Transverse colon (tissue), 4 donors: ENCODE measurements at regions not wholly inside any gene's neighbourhood (a gene's known extent, or its start where the extent isn't known, plus 50 kb on each side); places are given as distances from the start of the nearest gene placed in this dataset.

Source experiments
- DNase-seq: peaks from one replicate; pipeline ENCODE4 v3.0.0-alpha.2; 2019
- H3K27ac ChIP-seq, 4 donors: fragments of 200-600 bp; sonication (generic); 2 replicates each; pipeline ENCODE4 v1.5.1; 2016 to 2018; ENCODE audit warnings: inconsistent platforms in 4 of 4
- H3K27me3 ChIP-seq: fragments of 200-600 bp; sonication (generic); 2 replicates; pipeline ENCODE4 v1.5.1; 2017; ENCODE audit warnings: inconsistent platforms
- H3K36me3 ChIP-seq, 4 donors: fragments of 200-600 bp; sonication (generic); 2 replicates each; pipeline ENCODE4 v1.5.1; 2017 to 2019; ENCODE audit warnings: inconsistent platforms in 4 of 4
- H3K4me1 ChIP-seq, 4 donors: fragments of 200-600 bp; sonication (generic); 2 replicates each; pipeline ENCODE4 v1.5.1; 2017 to 2020; ENCODE audit warnings: inconsistent platforms in 4 of 4
- H3K4me3 ChIP-seq, 4 donors: fragments of 200-600 bp; sonication (generic); 1 replicate in 1 of 4; 2 replicates in 3 of 4; pipeline versions ENCODE4 v1.5.1 to v1.6.1; 2017 to 2019; ENCODE audit warnings: inconsistent platforms in 4 of 4
- H3K9me3 ChIP-seq, 2 donors: fragments of 200-600 bp; sonication (generic); 2 replicates each; pipeline ENCODE4 v1.5.1; 2017 to 2019; ENCODE audit warnings: inconsistent platforms in 2 of 2
- EP300 ChIP-seq: sonication (generic); formaldehyde crosslinking; IDR thresholded peaks from one replicate; pipeline ENCODE4 v1.6.1; 2017; ENCODE audit warnings: antibody characterized with exemption, low read depth
- POLR2A ChIP-seq: fragments of 450-650 bp; IDR thresholded peaks from one replicate; pipeline ENCODE4 v1.6.1; 2016; ENCODE audit warnings: antibody characterized with exemption, mild to moderate bottlenecking, moderate library complexity
- POLR2AphosphoS5 ChIP-seq, 3 donors: sonication (generic); formaldehyde crosslinking; IDR thresholded peaks; one replicate each; pipeline ENCODE4 v1.6.1; 2016; ENCODE audit warnings: antibody characterized with exemption in 3 of 3
- WGBS, 2 donors: methylation state at CpG; one replicate each; pipeline ENCODE4 v1.1.5; 2018; ENCODE audit warnings: low coverage in 1 of 2; 5-methylcytosine and 5-hydroxymethylcytosine counted together
- in situ Hi-C, 4 donors: fragments of 200-750 bp; cut with MboI; loops; one replicate each; pipeline versions ENCODE4 v1.15.0 to v1.15.1; 2017; ENCODE audit warnings: low sequenced_read_pairs in 3 of 4, low pct_ligation_motif_present in 1 of 4, low pct_unique_long_range_greater_than_20kb in 1 of 4
- intact Hi-C: fragments of 100-400 bp; cut with DNase I; formaldehyde crosslinking; loops from one replicate; pipeline ENCODE4 v1.15.1; 2023; ENCODE audit warnings: low total_unique reads
- TF ChIP-seq, protein P1 (sequence below), 5 experiments: fragments of 200-600 bp in 3 of 5; fragments of 450-650 bp in 2 of 5; sonication (generic) in 3 of 5; IDR thresholded peaks; 1 replicate in 2 of 5; 2 replicates in 3 of 5; pipeline ENCODE4 v1.5.1; 2016 to 2017; ENCODE audit warnings: antibody characterized with exemption in 5 of 5, inconsistent platforms in 3 of 5, mild to moderate bottlenecking in 2 of 5, moderate library complexity in 1 of 5

- 65 to 69% methylated on average over 5 of the region's 5 CpGs for WGBS, 2 donors
- in situ Hi-C loops (no loop called here), intact Hi-C loops (no loop called here)
- no peak for DNase-seq
- Histone ChIP-seq H3K27ac (no peak overlapping the region), H3K27me3 (no peaks in the 10 kb centered on the region), H3K4me1 (no peaks in the 10 kb centered on the region), H3K9me3 (no peaks in the 10 kb centered on the region), H3K36me3 (no peaks in the 10 kb centered on the region), H3K4me3 (no peak overlapping the region)
- TF ChIP-seq, protein P1, sequence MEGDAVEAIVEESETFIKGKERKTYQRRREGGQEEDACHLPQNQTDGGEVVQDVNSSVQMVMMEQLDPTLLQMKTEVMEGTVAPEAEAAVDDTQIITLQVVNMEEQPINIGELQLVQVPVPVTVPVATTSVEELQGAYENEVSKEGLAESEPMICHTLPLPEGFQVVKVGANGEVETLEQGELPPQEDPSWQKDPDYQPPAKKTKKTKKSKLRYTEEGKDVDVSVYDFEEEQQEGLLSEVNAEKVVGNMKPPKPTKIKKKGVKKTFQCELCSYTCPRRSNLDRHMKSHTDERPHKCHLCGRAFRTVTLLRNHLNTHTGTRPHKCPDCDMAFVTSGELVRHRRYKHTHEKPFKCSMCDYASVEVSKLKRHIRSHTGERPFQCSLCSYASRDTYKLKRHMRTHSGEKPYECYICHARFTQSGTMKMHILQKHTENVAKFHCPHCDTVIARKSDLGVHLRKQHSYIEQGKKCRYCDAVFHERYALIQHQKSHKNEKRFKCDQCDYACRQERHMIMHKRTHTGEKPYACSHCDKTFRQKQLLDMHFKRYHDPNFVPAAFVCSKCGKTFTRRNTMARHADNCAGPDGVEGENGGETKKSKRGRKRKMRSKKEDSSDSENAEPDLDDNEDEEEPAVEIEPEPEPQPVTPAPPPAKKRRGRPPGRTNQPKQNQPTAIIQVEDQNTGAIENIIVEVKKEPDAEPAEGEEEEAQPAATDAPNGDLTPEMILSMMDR (IDR thresholded peaks at IDR 0.05): no peak
- TF ChIP-seq EP300: no peak
- no peak for TF ChIP-seq POLR2AphosphoS5 (IDR thresholded peaks at IDR 0.05)
- no peak for TF ChIP-seq POLR2A
These were observed 266.3 kb downstream of the MTX2 start for GRCh38 chr2:176535467-176536113.

DNA sequence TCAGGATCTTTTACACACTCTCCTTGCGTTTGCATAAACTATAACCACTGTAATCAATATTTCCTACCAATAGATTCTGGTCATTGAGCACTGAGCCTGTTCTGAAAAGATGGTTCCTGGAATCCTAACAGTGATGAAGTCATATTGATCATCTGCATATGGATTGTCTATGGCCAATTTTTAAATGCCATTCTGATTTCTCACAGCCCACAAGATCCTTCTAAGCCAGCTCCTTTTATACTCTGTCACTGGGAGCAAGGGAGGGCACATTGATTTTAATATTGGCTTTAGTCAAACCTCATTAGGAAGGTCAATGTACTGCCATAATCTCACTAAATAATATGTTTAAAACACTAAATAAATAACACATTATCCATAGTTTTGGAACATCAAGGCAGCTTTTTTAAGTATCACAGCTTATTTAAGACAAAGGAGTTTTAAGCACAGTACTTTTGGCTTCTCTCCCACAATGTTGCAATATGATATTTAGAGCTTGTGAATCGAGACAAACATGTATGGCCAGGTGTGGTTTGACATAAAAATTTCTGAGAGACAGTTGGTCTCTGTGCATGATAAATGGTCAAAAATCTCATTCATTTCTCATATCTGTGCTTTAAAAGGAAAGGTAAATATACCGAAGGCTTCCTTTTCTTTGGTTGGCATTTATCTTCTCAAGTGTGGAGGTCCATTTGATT, 267.3 kb downstream of the MTX2 start:
- in situ Hi-C loops: no loop called here

GRCh38 chr2:176537932-176538331, 268.7 kb downstream of the MTX2 start:
- H3K4me1 ChIP-seq: no peaks in the 10 kb centered on the region
- H3K27ac ChIP-seq: no peak overlapping the region
- 71 to 84% methylated on average over 3 of the region's 3 CpGs for WGBS, 2 donors
- intact Hi-C loops: no loop called here
- no peaks in the 10 kb centered on the region for H3K27me3 ChIP-seq
- no peaks in the 10 kb centered on the region for H3K36me3 ChIP-seq
- in situ Hi-C loops: no loop called here
- H3K4me3 ChIP-seq: no peak overlapping the region
- no peaks in the 10 kb centered on the region for H3K9me3 ChIP-seq
- TF ChIP-seq POLR2A: no peak
- no peak for TF ChIP-seq POLR2AphosphoS5 (IDR thresholded peaks at IDR 0.05)
- TF ChIP-seq EP300: no peak
- TF ChIP-seq, protein P1 (IDR thresholded peaks at IDR 0.05): no peak
- DNase-seq: no peak

More for the DNA sequence above, 267.3 kb downstream of the MTX2 start:
- DNase-seq: no peak
- 46 to 69% methylated on average over 2 to 3 of the region's 3 CpGs for WGBS, 2 donors
- H3K27ac ChIP-seq: no peak overlapping the region
- TF ChIP-seq POLR2A (no peak), EP300 (no peak), POLR2AphosphoS5 (IDR thresholded peaks at IDR 0.05) (no peak)
- TF ChIP-seq, protein P1 (IDR thresholded peaks at IDR 0.05): no peak
- no peaks in the 10 kb centered on the region for H3K9me3 ChIP-seq
- H3K36me3 ChIP-seq: no peaks in the 10 kb centered on the region
- H3K4me3 ChIP-seq: no peak overlapping the region
- H3K27me3 ChIP-seq: no peaks in the 10 kb centered on the region
- intact Hi-C loops: no loop called here
- H3K4me1 ChIP-seq: no peaks in the 10 kb centered on the region

DNA sequence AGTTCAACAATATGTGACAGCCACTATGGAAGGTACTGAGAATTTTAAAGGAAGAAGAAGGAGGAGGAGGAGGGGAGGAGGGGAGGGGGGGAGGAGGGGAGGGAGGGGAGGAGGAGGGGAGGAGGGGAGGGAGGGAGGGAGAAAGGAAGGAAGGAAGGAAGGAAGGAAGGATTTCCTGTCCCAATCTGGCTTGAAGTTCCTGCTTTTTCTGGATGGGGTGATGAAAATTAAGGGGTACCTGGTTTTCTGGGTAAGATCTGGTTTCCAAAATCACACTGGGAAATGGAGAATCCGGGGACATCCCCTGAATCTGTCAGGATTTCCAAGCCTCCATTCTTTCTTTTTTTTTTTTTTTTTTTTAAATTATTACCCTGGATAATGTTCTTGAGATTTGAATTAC, 271.8 kb downstream of the MTX2 start:
- Histone ChIP-seq H3K9me3 (no peaks in the 10 kb centered on the region), H3K36me3 (no peaks in the 10 kb centered on the region), H3K4me3 (no peak overlapping the region), H3K27ac (no peak overlapping the region), H3K4me1 (no peaks in the 10 kb centered on the region), H3K27me3 (no peaks in the 10 kb centered on the region)
- intact Hi-C loops: no loop called here
- no peak for DNase-seq
- TF ChIP-seq EP300 (no peak), POLR2A (no peak), POLR2AphosphoS5 (IDR thresholded peaks at IDR 0.05) (no peak)
- TF ChIP-seq, protein P1 (IDR thresholded peaks at IDR 0.05): no peak
- WGBS, 2 donors: 58 to 71% methylated on average over 1 of the region's 1 CpG
- in situ Hi-C loops: no loop called here
